Activated CD4-positive, CD25-positive, alpha-beta regulatory T cell treated with anti-CD3 and anti-CD28 coated beads, Interleukin-2, amount 50 U/mL, for 24 hours (primary cell): ENCODE measurements at regions not wholly inside any gene's neighbourhood (a gene's known extent, or its start where the extent isn't known, plus 50 kb on each side); places are given as distances from the start of the nearest gene placed in this dataset.

Experiments used
- ATAC-seq, 2 donors: fragments of 150-1000 bp; cut with Tn5 transposase; one replicate each; pipeline ENCODE4 v1.10.0; 2021; ENCODE audit warnings: mild to moderate bottlenecking in 1 of 2, moderate library complexity in 1 of 2

GRCh38 chr13:91132786-91133185 is 214.7 kb upstream of the MIR17HG start:
- no peak for ATAC-seq

DNA sequence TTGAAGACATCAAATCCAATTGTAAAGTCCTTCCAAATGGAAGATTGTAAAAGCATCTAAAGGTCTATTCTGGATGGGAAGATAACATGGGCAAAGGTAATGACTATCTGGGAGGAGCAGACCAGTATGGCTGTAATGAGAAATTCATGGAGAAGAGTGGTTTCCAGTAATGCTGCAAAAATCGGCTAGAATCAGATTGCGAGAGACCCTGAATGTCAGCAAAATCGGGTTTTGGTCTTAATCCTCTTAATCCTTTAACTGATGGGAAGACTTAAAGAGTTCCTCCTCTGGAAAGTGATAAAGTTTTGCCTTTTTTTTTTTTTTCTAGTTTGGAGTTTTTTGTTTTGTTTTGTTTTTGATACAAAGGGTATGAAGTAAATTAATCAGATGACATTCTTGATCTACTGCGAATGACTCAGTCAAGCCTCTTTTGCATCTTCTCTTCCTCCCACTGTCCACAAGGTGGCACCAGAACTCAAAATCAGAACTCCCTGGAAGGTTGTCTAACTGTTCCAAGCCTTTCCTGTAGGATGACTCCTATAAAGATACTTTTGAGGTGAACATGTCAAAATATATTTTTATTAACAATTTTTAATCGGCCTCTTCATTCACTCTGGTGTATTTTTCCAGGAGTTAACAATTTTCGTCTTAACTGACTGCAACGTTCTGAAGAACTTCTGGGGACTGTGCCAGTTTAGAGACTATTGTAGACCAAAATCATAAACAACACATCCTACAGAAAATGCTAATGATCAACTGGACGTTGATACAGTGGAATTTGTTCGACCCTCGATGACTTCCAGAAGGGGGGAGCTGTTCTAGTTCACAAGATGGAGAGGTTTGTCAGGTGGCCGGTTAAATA is 213.3 kb upstream of the MIR17HG start:
- ATAC-seq: peak in 1 of 2 donors; percentile 57

GRCh38 chr13:91134803-91135184 is 212.7 kb upstream of the MIR17HG start:
- ATAC-seq: no peak

DNA sequence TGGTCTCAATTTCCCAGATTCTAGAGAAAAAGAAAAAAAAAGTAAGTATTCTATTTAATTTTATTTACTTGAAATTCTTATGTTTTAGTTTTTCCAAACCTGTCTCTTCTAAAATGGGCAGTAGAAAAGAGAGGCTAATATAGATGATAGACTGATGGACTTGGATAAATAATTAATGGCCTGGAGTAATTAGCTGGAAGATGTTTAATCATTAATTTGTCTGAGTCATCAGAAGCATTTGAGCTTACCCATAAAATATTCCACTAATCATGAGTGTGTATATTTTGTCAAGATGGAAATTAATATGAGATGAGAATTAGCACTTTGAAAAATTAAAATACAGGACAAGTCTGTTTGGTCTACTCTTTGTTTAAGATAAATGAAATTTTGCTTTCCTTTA is 212.1 kb upstream of the MIR17HG start:
- ATAC-seq: no peak

- no peak for ATAC-seq
Observed at GRCh38 chr13:91135968-91136367, 211.5 kb upstream of the MIR17HG start.

GRCh38 chr13:91136806-91137205 is 210.7 kb upstream of the MIR17HG start:
- no peak for ATAC-seq

- ATAC-seq: no peak
Observed at GRCh38 chr13:91139232-91139631, 208.3 kb upstream of the MIR17HG start.

DNA sequence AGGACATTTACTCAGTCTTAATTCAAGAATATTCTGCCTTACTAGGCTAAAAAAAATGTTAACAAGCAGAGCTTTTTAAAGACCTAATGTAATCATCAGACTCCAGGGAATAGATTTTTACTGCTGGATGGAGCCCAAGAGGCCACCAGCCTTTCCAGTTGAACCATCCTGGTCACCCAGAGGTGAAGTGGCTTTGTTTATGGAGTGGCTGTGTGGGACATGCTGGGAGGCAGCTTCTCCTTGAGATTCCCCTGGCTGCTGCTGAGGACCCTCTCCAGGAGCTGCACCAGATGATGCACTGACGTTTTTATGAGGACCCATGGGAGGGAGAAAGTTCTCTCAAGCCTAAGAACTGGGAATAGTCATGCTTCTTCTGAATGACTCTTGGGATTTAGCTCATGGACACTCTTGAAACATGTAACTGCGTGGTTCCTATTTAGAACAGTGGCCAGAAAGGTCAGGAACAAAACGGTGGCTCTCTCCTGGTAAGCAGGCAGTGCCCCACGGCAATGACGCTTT is 205.9 kb upstream of the MIR17HG start:
- ATAC-seq: no peak

DNA sequence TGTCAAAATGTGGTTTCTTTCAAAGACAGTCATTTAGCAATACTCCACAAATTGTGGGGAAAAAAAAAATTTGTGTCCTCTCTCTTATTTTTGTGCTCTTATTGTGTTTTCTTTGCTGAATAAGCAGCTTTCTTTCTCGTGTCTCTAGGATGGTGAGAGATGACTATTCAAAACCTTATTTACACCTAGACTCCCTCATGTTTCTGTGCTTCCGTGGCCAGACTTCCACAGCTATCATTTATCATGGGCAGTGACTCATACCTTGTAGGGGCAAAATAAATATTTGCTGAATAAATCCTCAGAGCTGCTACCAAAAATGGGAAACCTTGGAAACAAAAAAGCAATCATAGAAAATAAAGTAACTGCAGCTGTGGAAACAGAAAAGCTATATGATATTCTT is 204.9 kb upstream of the MIR17HG start:
- ATAC-seq: no peak

GRCh38 chr13:91144054-91144453 is 203.4 kb upstream of the MIR17HG start:
- ATAC-seq: no peak

DNA sequence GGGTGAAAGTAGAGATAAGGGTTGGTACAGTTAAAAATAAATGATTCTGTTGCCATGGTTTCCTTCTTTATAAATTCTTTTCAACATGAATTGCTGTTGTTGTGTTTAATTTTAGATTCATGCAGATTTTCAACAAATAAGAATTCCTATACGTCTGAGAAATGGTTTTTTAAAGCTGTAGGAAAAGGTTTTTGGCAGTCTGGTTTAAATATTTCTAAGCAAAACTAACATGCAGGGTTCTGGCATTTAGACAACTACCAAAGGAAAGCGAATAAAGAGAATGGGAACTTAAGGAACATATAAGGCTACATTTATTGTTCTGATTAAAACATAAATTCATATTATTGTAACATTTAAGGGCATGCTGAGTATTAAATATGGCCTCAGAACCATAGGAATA is 203.0 kb upstream of the MIR17HG start:
- no peak for ATAC-seq

DNA sequence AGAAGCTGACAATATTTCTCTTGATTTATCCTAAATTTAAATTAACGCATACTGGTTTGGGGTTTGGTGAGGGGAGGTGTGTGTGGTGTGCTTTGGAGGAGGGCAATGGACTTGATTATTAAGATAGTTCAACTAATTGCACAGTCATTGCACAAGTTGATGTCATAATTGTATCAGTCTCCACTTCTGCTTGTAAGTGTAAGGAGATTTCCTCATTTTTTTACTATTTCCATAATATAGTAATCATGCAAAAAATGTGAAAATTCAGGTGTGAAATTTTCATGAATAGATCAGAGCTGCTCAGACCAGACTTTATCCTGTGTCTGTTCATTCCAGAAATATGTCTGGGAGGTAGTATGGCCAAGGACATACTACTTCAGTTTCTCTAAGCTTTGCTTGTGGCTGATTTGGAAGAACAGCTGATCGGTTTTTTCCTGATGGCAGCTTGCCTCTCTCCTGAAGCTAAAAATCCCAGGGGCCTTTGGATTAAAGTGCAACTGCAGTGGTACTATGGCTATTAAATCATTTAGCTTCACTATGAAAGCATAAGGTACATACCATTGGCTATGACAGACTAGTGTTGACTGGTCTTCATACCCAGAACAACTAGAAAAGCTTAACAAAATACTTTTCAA is 201.8 kb upstream of the MIR17HG start:
- no peak for ATAC-seq

DNA sequence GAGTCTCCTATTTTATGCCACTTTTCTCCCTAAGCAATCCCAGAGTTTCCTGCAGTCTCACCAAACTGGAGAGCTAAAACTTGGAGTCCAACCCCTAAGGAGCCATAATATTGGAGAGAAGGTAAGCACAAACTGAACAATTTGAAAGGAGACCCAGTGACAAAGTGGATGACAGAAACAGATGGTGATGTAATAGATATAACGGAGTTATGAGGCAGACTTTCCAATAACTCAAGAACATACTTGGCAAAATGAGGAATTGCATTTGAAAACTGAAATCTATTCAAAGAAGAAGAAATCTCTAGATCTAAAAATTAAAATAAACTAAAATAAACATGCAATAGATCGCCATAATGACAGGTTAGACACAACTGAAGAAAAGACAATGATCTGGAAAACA is 200.9 kb upstream of the MIR17HG start:
- no peak for ATAC-seq

- ATAC-seq: no peak
Observed at GRCh38 chr13:91148098-91148497, 199.4 kb upstream of the MIR17HG start.

DNA sequence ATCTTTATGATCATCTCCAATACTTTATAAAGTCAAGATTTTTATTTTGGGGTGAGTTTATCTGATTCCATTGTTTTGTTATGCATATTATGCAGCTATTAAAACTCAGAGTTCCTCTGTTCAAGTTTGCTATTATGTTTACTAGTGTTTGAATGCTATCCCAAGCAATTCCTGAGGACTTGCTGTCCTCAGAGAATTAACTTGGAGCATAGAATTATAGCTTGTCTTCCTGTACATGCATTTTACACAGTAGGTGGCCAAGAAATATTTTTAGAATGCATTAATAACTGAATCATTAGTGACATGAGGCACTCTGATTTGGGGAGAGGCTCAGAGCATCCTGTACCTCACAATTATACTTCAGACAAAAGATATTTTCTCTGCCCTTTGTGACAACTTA is 195.6 kb upstream of the MIR17HG start:
- ATAC-seq: no peak

GRCh38 chr13:91153372-91153771 is 194.1 kb upstream of the MIR17HG start:
- ATAC-seq: no peak

- no peak for ATAC-seq
Observed at GRCh38 chr13:91154558-91155353, 192.7 kb upstream of the MIR17HG start.

DNA sequence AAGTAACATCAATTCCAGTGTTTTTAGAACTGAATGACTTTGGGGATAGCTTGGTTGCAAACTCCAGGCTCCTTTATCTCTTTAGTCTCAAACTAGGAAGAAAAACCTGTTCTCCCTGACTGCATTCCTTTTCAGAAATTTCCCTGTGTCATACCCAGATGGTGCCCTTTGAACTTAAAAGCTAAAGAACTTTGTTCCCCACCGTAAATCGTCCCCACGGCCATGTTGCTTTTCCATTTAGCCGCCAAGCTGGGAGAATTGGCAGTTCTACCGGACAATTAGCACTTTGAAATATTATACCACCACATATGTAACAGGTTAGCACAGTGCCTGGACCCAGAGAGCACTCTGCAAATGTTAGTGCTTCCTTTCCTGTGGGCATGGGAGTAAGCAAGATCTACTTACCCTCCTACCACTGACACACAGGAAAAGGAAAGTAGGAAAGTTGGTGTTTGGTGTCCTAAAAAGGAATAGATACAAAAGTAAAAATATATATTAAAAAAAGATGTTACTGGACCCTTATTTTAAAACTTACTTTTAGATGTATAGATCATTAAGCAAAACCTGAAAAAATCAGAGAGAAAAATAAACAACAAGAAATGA is 191.9 kb upstream of the MIR17HG start:
- ATAC-seq: no peak

DNA sequence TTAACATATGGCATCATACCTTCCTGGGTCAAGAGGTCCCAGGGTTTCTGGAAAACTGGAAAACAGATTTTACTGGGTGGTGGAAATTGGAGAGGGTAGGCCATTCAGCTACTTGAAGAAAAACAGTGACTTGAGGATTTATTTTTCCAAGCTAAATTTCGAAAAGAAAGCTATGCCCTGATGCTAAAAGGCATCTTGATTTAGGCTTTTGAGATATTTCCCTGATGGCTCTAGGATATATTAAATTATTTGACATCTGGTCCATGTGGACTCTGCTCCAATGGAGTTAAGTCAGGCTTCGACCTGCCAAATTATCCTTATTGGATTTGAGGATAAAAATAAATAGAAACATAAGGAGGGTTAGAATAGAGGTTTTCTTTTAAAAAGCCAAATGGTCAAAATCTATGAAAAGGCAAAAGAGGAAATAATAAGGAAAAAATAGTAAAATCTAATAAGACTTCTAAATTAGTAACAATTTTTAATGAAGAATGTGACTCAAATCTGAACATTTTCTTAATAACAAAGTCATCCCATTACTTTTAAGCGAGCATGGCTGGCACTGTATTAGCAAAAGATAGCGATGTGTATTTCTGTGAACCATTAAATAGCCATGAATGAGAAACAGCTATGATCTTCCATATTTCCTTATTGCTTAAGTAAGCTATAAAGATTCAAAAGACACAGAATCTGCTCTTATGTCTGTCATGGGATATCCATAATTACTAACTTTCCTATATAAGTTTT is 190.0 kb upstream of the MIR17HG start:
- no peak for ATAC-seq

GRCh38 chr13:91158017-91158395 is 189.5 kb upstream of the MIR17HG start:
- no peak for ATAC-seq

DNA sequence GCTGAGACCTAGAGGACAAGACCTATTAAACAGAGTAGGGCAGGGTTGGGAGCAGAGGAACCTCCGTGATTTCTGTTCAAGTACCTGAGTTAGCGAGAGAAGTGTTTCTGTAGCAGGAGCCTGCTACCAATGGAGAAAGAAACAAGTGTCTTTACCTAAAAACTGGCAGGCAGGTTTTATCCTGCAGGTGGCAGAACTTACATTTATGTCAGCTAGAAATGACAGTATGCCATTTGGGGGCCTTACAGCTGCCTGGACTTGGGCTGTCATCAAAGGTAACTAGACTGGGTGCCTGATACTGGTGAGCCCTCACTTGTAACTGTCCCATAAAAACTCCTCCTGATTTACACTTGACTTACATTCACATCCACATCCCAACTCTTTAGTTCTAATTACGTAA is 185.3 kb upstream of the MIR17HG start:
- no peak for ATAC-seq

DNA sequence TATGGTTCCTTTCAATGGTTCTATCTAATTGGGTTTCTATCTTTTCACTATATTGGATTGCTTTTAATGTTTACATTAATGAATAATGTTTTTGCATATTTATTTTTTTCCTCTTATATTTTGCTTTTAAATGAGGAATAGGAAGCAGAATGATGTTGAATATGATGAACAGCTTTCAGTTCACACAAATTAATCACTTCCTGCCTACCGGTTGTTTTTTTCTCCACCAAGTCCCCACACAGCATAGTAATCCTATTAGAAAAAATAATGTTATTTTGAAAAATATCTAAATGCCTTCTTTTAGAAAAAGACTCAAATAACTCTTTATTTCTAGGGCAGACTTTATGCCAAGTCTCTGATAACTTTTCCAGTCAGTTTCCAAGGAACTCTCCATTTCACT is 184.9 kb upstream of the MIR17HG start:
- ATAC-seq: no peak
